RKO (cell line): ENCODE measurements at regions not wholly inside any gene's neighbourhood (a gene's known extent, or its start where the extent isn't known, plus 50 kb on each side); places are given as distances from the start of the nearest gene placed in this dataset.
A peak's percentile ranks its signal among the peaks of the same experiment; 100 is the strongest.

Experiments
- DNase-seq: peaks from one replicate; pipeline ENCODE4 v3.0.0-alpha.2; 2016; ENCODE audit warnings: low spot score

GRCh38 chr17:12530161-12530560 lies 135.5 kb upstream of the MYOCD start:
- no peak for DNase-seq

GRCh38 chr17:12536021-12536420 lies 129.7 kb upstream of the MYOCD start:
- DNase-seq: no peak

- no peak for DNase-seq
Observed at GRCh38 chr17:12536472-12536871, 129.2 kb upstream of the MYOCD start.

GRCh38 chr17:12537436-12537835 lies 128.3 kb upstream of the MYOCD start:
- DNase-seq: no peak

- DNase-seq: no peak
Observed at GRCh38 chr17:12538003-12538402, 127.7 kb upstream of the MYOCD start.

- peak; percentile 73 for DNase-seq
Observed at GRCh38 chr17:12545877-12546513, 119.7 kb upstream of the MYOCD start.

GRCh38 chr17:12546983-12547382 lies 118.7 kb upstream of the MYOCD start:
- no peak for DNase-seq

GRCh38 chr17:12547831-12548230 lies 117.9 kb upstream of the MYOCD start:
- DNase-seq: no peak

GRCh38 chr17:12548558-12548957 lies 117.1 kb upstream of the MYOCD start:
- DNase-seq: no peak

- no peak for DNase-seq
Observed at GRCh38 chr17:12549499-12550041, 116.1 kb upstream of the MYOCD start.

- DNase-seq: no peak
Observed at GRCh38 chr17:12553625-12554024, 112.1 kb upstream of the MYOCD start.

GRCh38 chr17:12554251-12554650 lies 111.4 kb upstream of the MYOCD start:
- no peak for DNase-seq

- no peak for DNase-seq
Observed at GRCh38 chr17:12566291-12566690, 99.4 kb upstream of the MYOCD start.

- no peak for DNase-seq
Observed at GRCh38 chr17:12567077-12568053, 98.3 kb upstream of the MYOCD start.

- no peak for DNase-seq
Observed at GRCh38 chr17:12568358-12569251, 97.1 kb upstream of the MYOCD start.

- no peak for DNase-seq
Observed at GRCh38 chr17:12571606-12572005, 94.1 kb upstream of the MYOCD start.

- DNase-seq: no peak
Observed at GRCh38 chr17:12574525-12574924, 91.2 kb upstream of the MYOCD start.

GRCh38 chr17:12575641-12576040 lies 90.0 kb upstream of the MYOCD start:
- no peak for DNase-seq

- DNase-seq: no peak
Observed at GRCh38 chr17:12579288-12579687, 86.4 kb upstream of the MYOCD start.

- DNase-seq: no peak
Observed at GRCh38 chr17:12580640-12581039, 85.0 kb upstream of the MYOCD start.

- DNase-seq: no peak
Observed at GRCh38 chr17:12584727-12585126, 81.0 kb upstream of the MYOCD start.

GRCh38 chr17:12588531-12588930 lies 77.2 kb upstream of the MYOCD start:
- no peak for DNase-seq
